Smooth muscle cell (in vitro differentiated cells): ENCODE measurements at regions not wholly inside any gene's neighbourhood (a gene's known extent, or its start where the extent isn't known, plus 50 kb on each side); places are given as distances from the start of the nearest gene placed in this dataset.

Experiments
- DNase-seq: peaks from one replicate; lab custom pipeline; 2025; ENCODE audit not compliant: unreplicated experiment; lab: John Stamatoyannopoulos, UW
- H2AFZ ChIP-seq: fragments of 200-600 bp; sonication (generic); 2 replicates; pipeline ENCODE4 v1.6.0; 2016; ENCODE audit warnings: antibody characterized with exemption, low read depth, mild to moderate bottlenecking
- H3F3A ChIP-seq: fragments of 200-600 bp; sonication (generic); 2 replicates; pipeline ENCODE4 v1.6.0; 2017; ENCODE audit warnings: antibody characterized with exemption, low read depth
- H3K27ac ChIP-seq: fragments of 200-600 bp; sonication (generic); 2 replicates; pipeline ENCODE4 v1.5.1; 2016; ENCODE audit warnings: low read depth, mild to moderate bottlenecking
- H3K27me3 ChIP-seq: fragments of 200-600 bp; sonication (generic); 2 replicates; pipeline ENCODE4 v1.6.1; 2016; ENCODE audit warnings: low read depth, mild to moderate bottlenecking
- H3K36me3 ChIP-seq: fragments of 200-600 bp; sonication (generic); 2 replicates; pipeline ENCODE4 v1.5.1; 2016; ENCODE audit warnings: low read depth
- H3K4me1 ChIP-seq: fragments of 200-600 bp; sonication (generic); 2 replicates; pipeline ENCODE4 v1.5.1; 2016; ENCODE audit warnings: low read depth
- H3K4me2 ChIP-seq: fragments of 200-600 bp; sonication (generic); 2 replicates; pipeline ENCODE4 v1.6.0; 2016; ENCODE audit warnings: mild to moderate bottlenecking
- H3K4me3 ChIP-seq: fragments of 200-600 bp; sonication (generic); 2 replicates; pipeline ENCODE4 v1.5.1; 2016; ENCODE audit warnings: mild to moderate bottlenecking
- H3K79me2 ChIP-seq: fragments of 200-600 bp; sonication (generic); 2 replicates; pipeline ENCODE4 v1.6.0; 2016; ENCODE audit warnings: low read depth, mild to moderate bottlenecking
- H3K9ac ChIP-seq: fragments of 200-600 bp; sonication (generic); 2 replicates; pipeline ENCODE4 v1.6.0; 2016; ENCODE audit warnings: low read depth
- H3K9me3 ChIP-seq: fragments of 200-600 bp; sonication (generic); replicated peaks from 2 replicates; pipeline ENCODE4 v1.5.1; 2016; ENCODE audit warnings: low read depth
- H4K20me1 ChIP-seq: fragments of 200-600 bp; sonication (generic); 2 replicates; pipeline ENCODE4 v1.6.0; 2016; ENCODE audit warnings: low read depth
- WGBS: methylation state at CpG from one replicate; pipeline ENCODE4 v1.1.7; 2016; ENCODE audit warnings: low lambda C conversion rate; 5-methylcytosine and 5-hydroxymethylcytosine counted together
- TF ChIP-seq, protein P1 (sequence below): fragments of 200-600 bp; sonication (generic); IDR thresholded peaks from 2 replicates; pipeline ENCODE4 v1.5.1; 2017; ENCODE audit warnings: borderline replicate concordance, mild to moderate bottlenecking, antibody characterized with exemption; ENCODE audit not compliant: insufficient read depth, poor library complexity, severe bottlenecking

DNA sequence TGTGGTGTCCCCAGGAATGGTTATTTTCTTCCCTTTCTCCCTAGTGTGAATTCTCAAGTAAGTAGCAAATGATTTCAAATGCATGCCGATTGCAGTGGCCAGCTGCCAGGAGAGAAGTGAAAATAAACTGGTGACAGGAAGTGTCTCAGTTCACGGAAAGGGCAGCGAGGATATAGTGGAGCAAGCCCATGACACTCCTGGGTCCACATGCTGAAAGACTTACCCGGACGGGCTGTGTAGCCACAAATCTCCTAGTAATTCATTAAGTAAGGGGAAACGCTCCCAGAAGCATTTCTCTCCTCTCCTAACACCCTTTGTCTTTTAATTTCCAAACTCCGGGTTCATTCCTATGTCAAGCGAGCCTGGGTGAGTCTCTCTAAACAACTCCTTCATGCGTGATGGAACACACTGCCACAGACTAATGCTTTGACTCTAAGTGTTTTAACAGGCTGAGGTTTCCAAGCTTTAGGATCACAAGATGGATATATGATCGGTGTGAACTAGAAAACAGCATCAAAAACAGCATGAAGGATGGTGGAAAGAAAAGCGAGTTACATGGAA, 125.6 kb downstream of the CYP26A1 start:
- Histone ChIP-seq H2AFZ (peak overlapping the region; percentile 65), H3K9ac (no peak overlapping the region), H3F3A (no peaks in the 10 kb centered on the region), H3K4me2 (peak overlapping the region; percentile 79), H4K20me1 (no peaks in the 10 kb centered on the region), H3K4me3 (peak overlapping the region; percentile 34), H3K4me1 (peaks cover 7% of the 10 kb centered on the region), H3K27ac (no peak overlapping the region), H3K79me2 (no peaks in the 10 kb centered on the region), H3K36me3 (no peaks in the 10 kb centered on the region), H3K27me3 (no peaks in the 10 kb centered on the region), H3K9me3 (no peaks in the 10 kb centered on the region)
- DNase-seq = no peak
- TF ChIP-seq, protein P1, sequence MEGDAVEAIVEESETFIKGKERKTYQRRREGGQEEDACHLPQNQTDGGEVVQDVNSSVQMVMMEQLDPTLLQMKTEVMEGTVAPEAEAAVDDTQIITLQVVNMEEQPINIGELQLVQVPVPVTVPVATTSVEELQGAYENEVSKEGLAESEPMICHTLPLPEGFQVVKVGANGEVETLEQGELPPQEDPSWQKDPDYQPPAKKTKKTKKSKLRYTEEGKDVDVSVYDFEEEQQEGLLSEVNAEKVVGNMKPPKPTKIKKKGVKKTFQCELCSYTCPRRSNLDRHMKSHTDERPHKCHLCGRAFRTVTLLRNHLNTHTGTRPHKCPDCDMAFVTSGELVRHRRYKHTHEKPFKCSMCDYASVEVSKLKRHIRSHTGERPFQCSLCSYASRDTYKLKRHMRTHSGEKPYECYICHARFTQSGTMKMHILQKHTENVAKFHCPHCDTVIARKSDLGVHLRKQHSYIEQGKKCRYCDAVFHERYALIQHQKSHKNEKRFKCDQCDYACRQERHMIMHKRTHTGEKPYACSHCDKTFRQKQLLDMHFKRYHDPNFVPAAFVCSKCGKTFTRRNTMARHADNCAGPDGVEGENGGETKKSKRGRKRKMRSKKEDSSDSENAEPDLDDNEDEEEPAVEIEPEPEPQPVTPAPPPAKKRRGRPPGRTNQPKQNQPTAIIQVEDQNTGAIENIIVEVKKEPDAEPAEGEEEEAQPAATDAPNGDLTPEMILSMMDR = no peak
- WGBS = 34% methylated on average over 11 of the region's 11 CpGs

DNA sequence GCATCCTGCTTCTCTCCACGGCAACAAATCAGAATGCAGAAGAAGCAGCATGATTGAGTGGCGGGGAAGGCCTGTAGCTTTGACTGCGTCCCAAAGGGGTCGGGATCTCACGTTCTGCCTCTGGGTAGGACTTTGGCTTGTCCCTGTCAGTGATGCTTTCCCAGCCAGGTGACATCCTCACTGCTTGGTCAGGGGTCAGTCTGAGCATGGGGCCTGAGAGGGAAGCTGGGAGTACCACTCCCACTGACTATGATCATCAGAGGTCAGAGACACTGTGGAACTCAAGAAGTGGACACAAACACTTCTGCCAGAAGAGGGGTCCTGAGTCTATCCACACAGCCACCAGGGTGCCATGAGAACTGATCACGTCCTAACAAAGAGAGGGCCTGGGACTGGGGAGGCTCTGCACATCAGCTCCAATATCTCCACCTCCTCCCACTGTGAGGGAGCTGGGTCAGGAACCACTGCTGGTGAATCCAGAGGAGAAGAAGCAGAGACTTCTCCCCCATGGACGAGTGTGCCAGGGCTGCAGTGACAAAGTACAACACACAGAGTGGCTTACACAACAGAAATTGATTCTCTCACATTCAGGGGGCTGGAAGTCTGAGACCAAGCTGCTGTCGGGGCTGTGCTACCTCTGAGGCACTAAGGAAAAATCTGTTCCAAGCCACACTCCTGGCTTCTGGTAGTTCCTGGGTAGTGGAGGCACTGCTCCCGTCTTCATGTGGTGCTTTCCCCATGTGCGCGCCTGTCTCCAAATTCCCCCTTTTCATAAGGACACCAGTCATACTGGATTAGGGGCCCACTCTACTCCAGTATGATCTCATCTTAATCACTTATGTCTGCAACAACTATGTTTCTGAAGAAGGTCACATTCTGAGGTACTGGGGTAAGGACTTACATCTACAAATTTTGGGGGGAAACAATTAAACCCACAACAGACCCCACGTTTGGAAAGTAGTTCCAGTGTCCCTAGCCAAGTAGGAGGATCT, 131.1 kb downstream of the CYP26A1 start:
- Histone ChIP-seq H3K36me3 (no peaks in the 10 kb centered on the region), H3F3A (no peaks in the 10 kb centered on the region), H3K4me3 (no peak overlapping the region), H3K79me2 (no peaks in the 10 kb centered on the region), H3K27me3 (no peaks in the 10 kb centered on the region), H3K4me1 (no peaks in the 10 kb centered on the region), H4K20me1 (no peaks in the 10 kb centered on the region), H3K9ac (no peak overlapping the region), H2AFZ (no peak overlapping the region), H3K9me3 (no peaks in the 10 kb centered on the region), H3K27ac (no peak overlapping the region), H3K4me2 (no peak overlapping the region)
- 74% methylated on average over 12 of the region's 12 CpGs for WGBS
- TF ChIP-seq, protein P1 = no peak
- no peak for DNase-seq

DNA sequence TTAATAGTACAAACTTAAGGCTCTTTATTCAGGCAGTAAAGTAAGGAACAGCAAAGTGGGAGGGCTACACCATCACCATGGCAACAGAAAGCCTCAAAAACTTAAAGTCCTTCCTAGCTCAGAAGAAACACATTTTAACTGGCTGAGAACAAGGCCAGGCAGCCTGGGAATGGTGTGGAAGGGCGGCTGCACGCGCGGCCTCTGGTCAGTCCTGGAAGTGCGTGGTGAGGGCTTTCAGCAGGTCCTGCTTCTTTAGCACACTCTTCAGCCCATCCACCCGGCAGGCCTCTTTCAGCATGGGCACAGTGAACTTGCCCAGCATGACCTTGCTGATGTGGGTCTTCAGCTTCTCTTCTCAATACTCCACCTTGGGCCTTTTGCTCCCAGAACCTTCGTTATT, 133.0 kb downstream of the CYP26A1 start:
- no peaks in the 10 kb centered on the region for H3F3A ChIP-seq
- no peaks in the 10 kb centered on the region for H3K36me3 ChIP-seq
- H3K4me3 ChIP-seq = no peak overlapping the region
- H3K4me1 ChIP-seq = no peaks in the 10 kb centered on the region
- no peaks in the 10 kb centered on the region for H3K9me3 ChIP-seq
- H3K27ac ChIP-seq = no peak overlapping the region
- no peak overlapping the region for H3K9ac ChIP-seq
- TF ChIP-seq, protein P1 = no peak
- H3K79me2 ChIP-seq = no peaks in the 10 kb centered on the region
- H3K27me3 ChIP-seq = no peaks in the 10 kb centered on the region
- 62% methylated on average over 7 of the region's 7 CpGs for WGBS
- H4K20me1 ChIP-seq = no peaks in the 10 kb centered on the region
- no peak overlapping the region for H2AFZ ChIP-seq
- H3K4me2 ChIP-seq = no peak overlapping the region
- no peak for DNase-seq
